Naive thymus-derived CD4-positive, alpha-beta T cell (primary cell): ENCODE measurements at regions not wholly inside any gene's neighbourhood (a gene's known extent, or its start where the extent isn't known, plus 50 kb on each side); places are given as distances from the start of the nearest gene placed in this dataset.

Source experiments
- ATAC-seq: fragments of 150-1000 bp; cut with Tn5 transposase; 2 replicates; pipeline ENCODE4 v1.10.0; 2021; ENCODE audit warnings: mild to moderate bottlenecking, moderate library complexity
- CTCF ChIA-PET: fragments of 350-600 bp; sonication (Branson Sonifier 250); formaldehyde crosslinking; loops from one replicate; lab custom pipeline; 2021; ENCODE audit warnings: antibody characterized with exemption; lab: Charles Lee
- POLR2A ChIA-PET: fragments of 350-600 bp; sonication (Branson Sonifier 250); formaldehyde crosslinking; loops from one replicate; lab custom pipeline; 2021; ENCODE audit warnings: antibody characterized with exemption, inconsistent platforms; lab: Charles Lee
- DNase-seq, 9 donors: peaks; one replicate each; pipeline versions ENCODE4 v3.0.0 to v3.0.0-alpha.2; 2020 to 2022; ENCODE audit warnings: mixed read lengths in 1 of 9
- H3K27ac ChIP-seq: one replicate; pipeline ENCODE4 v1.7.0; 2013; ENCODE audit warnings: mild to moderate bottlenecking, low read depth, low read length, moderate library complexity
- H3K27me3 ChIP-seq, 2 donors: one replicate each; pipeline ENCODE4 v1.7.0; 2013; ENCODE audit warnings: low read length in 2 of 2, mild to moderate bottlenecking in 2 of 2, moderate library complexity in 2 of 2; ENCODE audit not compliant: control insufficient read depth in 2 of 2, insufficient read depth in 2 of 2
- H3K36me3 ChIP-seq, 3 experiments: 1 replicate in 2 of 3; 2 replicates in 1 of 3; pipeline ENCODE4 v1.7.0; 2013; ENCODE audit warnings: low read length in 3 of 3, mild to moderate bottlenecking in 3 of 3, moderate library complexity in 1 of 3; ENCODE audit not compliant: insufficient read depth in 3 of 3, control insufficient read depth in 2 of 3
- H3K4me1 ChIP-seq, 2 donors: one replicate each; pipeline ENCODE4 v1.7.0; 2013; ENCODE audit warnings: low read length in 2 of 2, mild to moderate bottlenecking in 2 of 2, moderate library complexity in 1 of 2; ENCODE audit not compliant: control insufficient read depth in 2 of 2, insufficient read depth in 2 of 2
- H3K4me3 ChIP-seq: 2 replicates; pipeline ENCODE4 v1.7.0; 2013; ENCODE audit warnings: mild to moderate bottlenecking, low read length
- H3K9me3 ChIP-seq, 3 experiments: 1 replicate in 2 of 3; 2 replicates in 1 of 3; pipeline ENCODE4 v1.7.0; 2013; ENCODE audit warnings: low read length in 3 of 3; ENCODE audit not compliant: control insufficient read depth in 2 of 3
- H3K27ac Mint-ChIP-seq, 9 donors: one replicate each; pipeline ENCODE4 v1.8.0; 2020 to 2022; ENCODE audit warnings: mixed read lengths in 9 of 9, mild to moderate bottlenecking in 8 of 9, moderate library complexity in 5 of 9, inconsistent platforms in 2 of 9
- H3K27me3 Mint-ChIP-seq, 5 donors: one replicate each; pipeline ENCODE4 v1.8.0; 2021 to 2022; ENCODE audit warnings: mixed read lengths in 5 of 5, mild to moderate bottlenecking in 1 of 5
- H3K36me3 Mint-ChIP-seq, 5 donors: one replicate each; pipeline ENCODE4 v1.8.0; 2020 to 2022; ENCODE audit warnings: mixed read lengths in 5 of 5, mild to moderate bottlenecking in 3 of 5, inconsistent platforms in 1 of 5
- H3K4me1 Mint-ChIP-seq, 7 donors: one replicate each; pipeline ENCODE4 v1.8.0; 2020 to 2022; ENCODE audit warnings: mixed read lengths in 7 of 7, mild to moderate bottlenecking in 3 of 7, inconsistent platforms in 1 of 7
- H3K4me3 Mint-ChIP-seq, 10 donors: one replicate each; pipeline ENCODE4 v1.8.0; 2020 to 2022; ENCODE audit warnings: mild to moderate bottlenecking in 10 of 10, mixed read lengths in 10 of 10, moderate library complexity in 6 of 10, inconsistent platforms in 2 of 10
- H3K9me3 Mint-ChIP-seq, 11 donors: one replicate each; pipeline ENCODE4 v1.8.0; 2020 to 2022; ENCODE audit warnings: mixed read lengths in 11 of 11, mild to moderate bottlenecking in 4 of 11, inconsistent platforms in 1 of 11, moderate library complexity in 1 of 11
- intact Hi-C, 2 donors: fragments of 100-400 bp; cut with micrococcal nuclease; formaldehyde crosslinking; loops; one replicate each; pipeline ENCODE4 v1.15.1; 2023

DNA sequence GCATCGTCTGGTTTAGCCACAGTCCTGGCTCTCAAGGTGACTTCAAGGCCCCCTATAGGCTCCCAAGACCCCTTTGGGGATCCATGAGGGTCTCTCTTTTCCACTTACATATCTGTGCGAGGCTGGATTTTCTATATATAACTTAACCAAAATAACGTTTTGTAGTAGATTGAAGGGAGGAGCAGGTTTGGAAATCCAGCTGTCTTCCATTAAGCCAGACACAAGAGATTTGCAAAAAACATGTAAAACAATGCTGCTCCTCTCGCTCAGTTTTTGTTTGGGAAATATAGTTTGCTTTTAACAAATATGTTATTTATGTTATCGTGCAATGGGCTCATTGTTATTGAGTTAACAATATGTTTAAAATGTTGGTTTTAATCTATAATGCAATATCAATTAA, 811.2 kb downstream of the TYW1 start:
- ChIA-PET POLR2A (no interaction called here), CTCF (no interaction called here)
- Histone ChIP-seq H3K27me3 (no peaks in the 10 kb centered on the region), H3K27ac (no peak overlapping the region), H3K4me1 (no peaks in the 10 kb centered on the region), H3K36me3 (no peaks in the 10 kb centered on the region), H3K4me3 (no peak overlapping the region), H3K9me3 (no peaks in the 10 kb centered on the region)
- no peaks in the 10 kb centered on the region for H3K27me3 Mint-ChIP-seq
- H3K9me3 Mint-ChIP-seq: peaks cover 0 to 32% (median 14%) of the 10 kb centered on the region in 11 donors
- intact Hi-C loops: no loop called here
- no peak for DNase-seq
- no peaks in the 10 kb centered on the region for H3K4me1 Mint-ChIP-seq
- H3K36me3 Mint-ChIP-seq: no peaks in the 10 kb centered on the region
- H3K27ac Mint-ChIP-seq: no peak overlapping the region
- ATAC-seq: no peak
- no peak overlapping the region for H3K4me3 Mint-ChIP-seq

DNA sequence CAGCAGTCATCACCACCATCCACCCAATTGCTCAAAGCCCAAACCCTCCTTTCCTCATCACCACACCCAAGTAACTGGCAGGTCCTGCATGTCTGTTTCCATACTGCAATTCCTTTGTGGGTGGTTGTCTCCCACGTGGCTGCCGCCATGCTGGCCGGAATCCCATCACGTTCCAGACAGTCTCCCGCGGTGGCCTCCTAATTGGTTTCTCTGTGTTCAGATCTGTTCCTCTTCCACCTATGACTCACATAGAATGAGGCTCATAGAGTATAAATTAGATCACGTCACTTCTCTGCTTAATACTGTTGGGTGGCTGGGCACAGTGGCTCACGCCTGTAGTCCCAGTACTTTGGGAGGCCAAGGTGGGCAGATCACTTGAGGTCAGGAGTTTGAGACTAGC, 813.0 kb downstream of the TYW1 start:
- Mint-ChIP-seq H3K9me3 (peaks cover 0 to 28% (median 17%) of the 10 kb centered on the region in 11 donors), H3K36me3 (no peaks in the 10 kb centered on the region), H3K4me1 (no peaks in the 10 kb centered on the region), H3K27ac (no peak overlapping the region), H3K27me3 (no peaks in the 10 kb centered on the region), H3K4me3 (no peak overlapping the region)
- no peak overlapping the region for H3K4me3 ChIP-seq
- DNase-seq (no peak), ATAC-seq (no peak)
- no peaks in the 10 kb centered on the region for H3K36me3 ChIP-seq
- ChIA-PET CTCF (no interaction called here), POLR2A (no interaction called here)
- H3K4me1 ChIP-seq: no peaks in the 10 kb centered on the region
- intact Hi-C loops: no loop called here
- no peaks in the 10 kb centered on the region for H3K9me3 ChIP-seq
- H3K27me3 ChIP-seq: no peaks in the 10 kb centered on the region
- H3K27ac ChIP-seq: no peak overlapping the region

DNA sequence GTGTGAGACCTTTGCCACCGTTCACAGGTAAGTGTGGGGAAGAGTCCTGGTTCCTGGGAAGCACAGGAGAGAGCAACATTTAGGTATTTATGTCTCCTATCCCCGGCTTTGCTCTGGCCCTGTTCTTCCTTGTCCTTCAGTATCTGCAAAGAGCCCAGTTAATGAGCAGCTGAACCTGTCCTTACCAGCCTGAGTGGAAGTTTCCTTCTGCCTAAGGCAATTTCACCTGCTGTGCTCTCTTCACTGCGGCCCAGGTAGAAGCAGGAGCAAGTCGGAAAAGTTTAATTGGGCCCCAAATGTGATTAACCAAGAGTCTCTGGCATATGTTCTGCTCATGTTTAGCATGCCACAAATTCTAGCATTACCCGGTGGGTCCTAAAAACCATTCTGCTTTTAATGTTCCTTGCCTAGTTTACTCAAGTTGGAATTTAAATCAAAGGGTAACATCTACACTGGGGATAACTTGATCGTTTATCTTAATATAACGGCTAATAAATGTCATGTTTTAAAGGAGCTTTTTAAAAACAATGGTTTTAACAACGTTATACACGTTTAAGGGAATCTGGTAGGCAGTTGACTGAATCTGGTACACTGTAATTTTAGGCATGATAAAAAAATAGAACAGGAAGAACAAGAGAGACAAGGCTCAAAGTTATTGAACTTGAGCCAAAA, 817.1 kb downstream of the TYW1 start:
- H3K27ac Mint-ChIP-seq: no peak overlapping the region
- Histone ChIP-seq H3K36me3 (no peaks in the 10 kb centered on the region), H3K27ac (no peak overlapping the region), H3K4me1 (no peaks in the 10 kb centered on the region), H3K9me3 (peaks cover 0 to 8% (median 0%) of the 10 kb centered on the region in 3 experiments), H3K4me3 (no peak overlapping the region), H3K27me3 (no peaks in the 10 kb centered on the region)
- H3K4me1 Mint-ChIP-seq: no peaks in the 10 kb centered on the region
- intact Hi-C loops: no loop called here
- CTCF ChIA-PET: no interaction called here
- H3K36me3 Mint-ChIP-seq: peaks cover 0 to 6% (median 0%) of the 10 kb centered on the region in 5 donors
- H3K27me3 Mint-ChIP-seq: no peaks in the 10 kb centered on the region
- no peak overlapping the region for H3K4me3 Mint-ChIP-seq
- no peak for ATAC-seq
- H3K9me3 Mint-ChIP-seq: peaks cover 5 to 35% (median 23%) of the 10 kb centered on the region in 11 donors
- no peak for DNase-seq
- POLR2A ChIA-PET: no interaction called here

DNA sequence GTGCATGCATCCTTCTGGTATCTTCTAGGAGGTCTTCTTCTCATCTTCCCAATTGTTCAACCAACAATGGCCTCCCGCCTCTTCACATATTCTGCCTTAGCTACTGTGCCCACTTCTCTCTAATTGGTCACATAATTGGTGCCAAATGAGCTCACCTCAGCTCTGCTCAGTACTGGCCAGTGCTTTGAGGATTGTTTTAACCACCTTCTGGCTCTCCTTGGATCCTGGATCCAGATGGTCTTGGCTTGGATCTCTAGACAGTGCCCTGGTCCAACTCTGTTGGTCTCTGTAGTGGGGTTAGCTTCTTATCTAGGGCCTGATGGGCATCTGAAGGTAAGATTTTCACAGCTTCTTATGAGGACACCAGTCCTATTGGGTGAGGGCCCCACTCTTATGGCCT, 820.8 kb downstream of the TYW1 start:
- POLR2A ChIA-PET: no interaction called here
- H3K9me3 Mint-ChIP-seq: peaks cover 5 to 45% (median 23%) of the 10 kb centered on the region in 11 donors
- H3K9me3 ChIP-seq: peaks cover 0 to 8% (median 0%) of the 10 kb centered on the region in 3 experiments

DNA sequence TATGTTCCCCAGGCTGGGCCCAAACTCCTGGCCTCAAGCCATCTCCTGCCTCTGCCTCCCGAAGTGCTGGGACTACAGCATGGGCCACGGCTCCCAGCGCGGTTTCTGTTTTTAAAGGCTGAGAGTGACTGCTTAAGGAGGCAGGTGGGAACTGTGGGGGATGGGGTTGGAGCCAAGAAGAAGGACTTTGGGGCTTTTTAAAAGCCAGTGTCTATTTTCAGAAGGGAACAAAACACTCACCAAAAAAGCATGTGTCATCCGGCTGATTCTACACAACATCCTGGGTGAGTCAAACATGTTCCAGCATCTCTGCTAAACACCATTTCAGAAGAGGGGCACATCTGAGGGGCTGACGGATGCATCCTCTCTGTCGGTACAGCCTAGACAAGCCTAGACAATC, 824.5 kb downstream of the TYW1 start:
- no peaks in the 10 kb centered on the region for H3K4me1 ChIP-seq
- no peak for ATAC-seq
- intact Hi-C loops: no loop called here
- H3K27ac ChIP-seq: no peak overlapping the region
- H3K36me3 ChIP-seq: no peaks in the 10 kb centered on the region
- ChIA-PET POLR2A (no interaction called here), CTCF (no interaction called here)
- H3K27me3 Mint-ChIP-seq: no peaks in the 10 kb centered on the region
- no peaks in the 10 kb centered on the region for H3K27me3 ChIP-seq
- no peak overlapping the region for H3K4me3 Mint-ChIP-seq
- DNase-seq: no peak
- peaks cover 0 to 6% (median 0%) of the 10 kb centered on the region in 5 donors for H3K36me3 Mint-ChIP-seq
- H3K4me1 Mint-ChIP-seq: no peaks in the 10 kb centered on the region
- peaks cover 0 to 53% (median 22%) of the 10 kb centered on the region in 11 donors for H3K9me3 Mint-ChIP-seq
- H3K9me3 ChIP-seq: peaks cover 0 to 8% (median 0%) of the 10 kb centered on the region in 3 experiments
- H3K4me3 ChIP-seq: no peak overlapping the region
- no peak overlapping the region for H3K27ac Mint-ChIP-seq

More for the DNA sequence above, 820.8 kb downstream of the TYW1 start:
- Histone ChIP-seq H3K36me3 (no peaks in the 10 kb centered on the region), H3K4me3 (no peak overlapping the region), H3K4me1 (no peaks in the 10 kb centered on the region), H3K27me3 (no peaks in the 10 kb centered on the region), H3K27ac (no peak overlapping the region)
- H3K36me3 Mint-ChIP-seq: peaks cover 0 to 6% (median 0%) of the 10 kb centered on the region in 5 donors
- no peaks in the 10 kb centered on the region for H3K4me1 Mint-ChIP-seq
- no peak overlapping the region for H3K4me3 Mint-ChIP-seq
- intact Hi-C loops: no loop called here
- ATAC-seq (no peak), DNase-seq (no peak)
- no peaks in the 10 kb centered on the region for H3K27me3 Mint-ChIP-seq
- no peak overlapping the region for H3K27ac Mint-ChIP-seq
- CTCF ChIA-PET: no interaction called here

GRCh38 chr7:67823345-67823744, 826.7 kb downstream of the TYW1 start:
- Histone ChIP-seq H3K4me1 (no peaks in the 10 kb centered on the region), H3K36me3 (no peaks in the 10 kb centered on the region), H3K9me3 (peaks cover 0 to 3% (median 0%) of the 10 kb centered on the region in 3 experiments), H3K27me3 (no peaks in the 10 kb centered on the region), H3K27ac (no peak overlapping the region), H3K4me3 (no peak overlapping the region)
- Mint-ChIP-seq H3K36me3 (peaks cover 0 to 3% (median 0%) of the 10 kb centered on the region in 5 donors), H3K4me3 (no peak overlapping the region), H3K27me3 (no peaks in the 10 kb centered on the region), H3K9me3 (peaks cover 0 to 60% (median 22%) of the 10 kb centered on the region in 11 donors), H3K27ac (no peak overlapping the region), H3K4me1 (no peaks in the 10 kb centered on the region)
- CTCF ChIA-PET: no interaction called here
- ATAC-seq (no peak), DNase-seq (no peak)
- intact Hi-C loops: no loop called here
- POLR2A ChIA-PET: no interaction called here

- no peaks in the 10 kb centered on the region for H3K27me3 ChIP-seq
- ChIA-PET CTCF (no interaction called here), POLR2A (no interaction called here)
- H3K9me3 Mint-ChIP-seq: peaks cover 0 to 43% (median 13%) of the 10 kb centered on the region in 11 donors
- H3K36me3 Mint-ChIP-seq: peaks cover 0 to 3% (median 0%) of the 10 kb centered on the region in 5 donors
- no peak overlapping the region for H3K4me3 ChIP-seq
- H3K27me3 Mint-ChIP-seq: no peaks in the 10 kb centered on the region
- no peak overlapping the region for H3K27ac ChIP-seq
- no peaks in the 10 kb centered on the region for H3K36me3 ChIP-seq
- H3K4me1 Mint-ChIP-seq: no peaks in the 10 kb centered on the region
- H3K4me3 Mint-ChIP-seq: no peak overlapping the region
- intact Hi-C loops: no loop called here
- ATAC-seq (no peak), DNase-seq (no peak)
- no peaks in the 10 kb centered on the region for H3K9me3 ChIP-seq
- H3K27ac Mint-ChIP-seq: no peak overlapping the region
- no peaks in the 10 kb centered on the region for H3K4me1 ChIP-seq
Observed at GRCh38 chr7:67825356-67825755, 828.7 kb downstream of the TYW1 start.
